Activated CD8-positive, alpha-beta memory T cell treated with anti-CD3 and anti-CD28 coated beads, Interleukin-2, amount 10 ng/mL, durations not matched to agents 7 days and 5 days (primary cell): ENCODE measurements at regions not wholly inside any gene's neighbourhood (a gene's known extent, or its start where the extent isn't known, plus 50 kb on each side); places are given as distances from the start of the nearest gene placed in this dataset.

Experiments
- ATAC-seq: fragments of 150-1000 bp; cut with Tn5 transposase; one replicate; pipeline ENCODE4 v1.10.0; 2021; ENCODE audit warnings: moderate library complexity
- CTCF ChIA-PET: fragments of 350-600 bp; sonication (Branson Sonifier 250); formaldehyde crosslinking; loops from one replicate; lab custom pipeline; 2021; ENCODE audit warnings: antibody characterized with exemption; lab: Charles Lee
- DNase-seq: peaks from one replicate; pipeline ENCODE4 v3.0.0-alpha.2; 2020
- H3K27ac Mint-ChIP-seq: one replicate; pipeline ENCODE4 v1.8.0; 2021; ENCODE audit warnings: mild to moderate bottlenecking, mixed read lengths
- H3K27me3 Mint-ChIP-seq: one replicate; pipeline ENCODE4 v1.8.0; 2021; ENCODE audit warnings: mixed read lengths
- H3K36me3 Mint-ChIP-seq: one replicate; pipeline ENCODE4 v1.8.0; 2021; ENCODE audit warnings: mild to moderate bottlenecking, mixed read lengths
- H3K4me1 Mint-ChIP-seq: one replicate; pipeline ENCODE4 v1.8.0; 2021; ENCODE audit warnings: mixed read lengths
- H3K4me3 Mint-ChIP-seq: one replicate; pipeline ENCODE4 v1.8.0; 2021; ENCODE audit warnings: mild to moderate bottlenecking, moderate library complexity, mixed read lengths
- H3K9me3 Mint-ChIP-seq: one replicate; pipeline ENCODE4 v1.8.0; 2022; ENCODE audit warnings: low read depth, mixed read lengths

- CTCF ChIA-PET: no interaction called here
- Mint-ChIP-seq H3K4me3 (no peak overlapping the region), H3K27ac (no peak overlapping the region), H3K36me3 (no peaks in the 10 kb centered on the region), H3K27me3 (no peaks in the 10 kb centered on the region), H3K4me1 (no peaks in the 10 kb centered on the region), H3K9me3 (no peaks in the 10 kb centered on the region)
- no peak for ATAC-seq
- DNase-seq: no peak
These were observed 1165.7 kb downstream of the NLGN4Y start for GRCh38 chrY:15689994-15690393.

GRCh38 chrY:15702131-15702530 lies 1177.8 kb downstream of the NLGN4Y start:
- ATAC-seq: no peak
- CTCF ChIA-PET: no interaction called here
- H3K36me3 Mint-ChIP-seq: no peaks in the 10 kb centered on the region
- DNase-seq: no peak
- H3K4me1 Mint-ChIP-seq: no peaks in the 10 kb centered on the region
- no peak overlapping the region for H3K27ac Mint-ChIP-seq
- H3K4me3 Mint-ChIP-seq: no peak overlapping the region
- no peaks in the 10 kb centered on the region for H3K27me3 Mint-ChIP-seq
- no peaks in the 10 kb centered on the region for H3K9me3 Mint-ChIP-seq

- CTCF ChIA-PET: no interaction called here
- H3K27ac Mint-ChIP-seq: no peak overlapping the region
These were observed 1180.6 kb downstream of the NLGN4Y start for GRCh38 chrY:15704906-15705305.

GRCh38 chrY:15749533-15750433 lies 1225.5 kb downstream of the NLGN4Y start:
- Mint-ChIP-seq H3K36me3 (no peaks in the 10 kb centered on the region), H3K27me3 (no peaks in the 10 kb centered on the region), H3K4me3 (no peak overlapping the region), H3K9me3 (no peaks in the 10 kb centered on the region), H3K4me1 (no peaks in the 10 kb centered on the region), H3K27ac (no peak overlapping the region)
- DNase-seq (no peak), ATAC-seq (no peak)
- CTCF ChIA-PET: no interaction called here

More at GRCh38 chrY:15704906-15705305, 1180.6 kb downstream of the NLGN4Y start:
- no peaks in the 10 kb centered on the region for H3K4me1 Mint-ChIP-seq
- ATAC-seq (no peak), DNase-seq (no peak)
- no peak overlapping the region for H3K4me3 Mint-ChIP-seq
- H3K36me3 Mint-ChIP-seq: no peaks in the 10 kb centered on the region
- no peaks in the 10 kb centered on the region for H3K9me3 Mint-ChIP-seq
- H3K27me3 Mint-ChIP-seq: no peaks in the 10 kb centered on the region

GRCh38 chrY:15751001-15751400 lies 1226.7 kb downstream of the NLGN4Y start:
- no peak for ATAC-seq
- Mint-ChIP-seq H3K9me3 (no peaks in the 10 kb centered on the region), H3K4me1 (no peaks in the 10 kb centered on the region), H3K27ac (no peak overlapping the region), H3K36me3 (no peaks in the 10 kb centered on the region), H3K27me3 (no peaks in the 10 kb centered on the region), H3K4me3 (no peak overlapping the region)
- CTCF ChIA-PET: no interaction called here
- no peak for DNase-seq

- H3K27ac Mint-ChIP-seq: no peak overlapping the region
- no peaks in the 10 kb centered on the region for H3K27me3 Mint-ChIP-seq
- no peaks in the 10 kb centered on the region for H3K9me3 Mint-ChIP-seq
- H3K4me3 Mint-ChIP-seq: no peak overlapping the region
- CTCF ChIA-PET: no interaction called here
- no peaks in the 10 kb centered on the region for H3K4me1 Mint-ChIP-seq
- H3K36me3 Mint-ChIP-seq: no peaks in the 10 kb centered on the region
- DNase-seq: no peak
- no peak for ATAC-seq
These were observed 1231.9 kb downstream of the NLGN4Y start for GRCh38 chrY:15756266-15756665.

- Mint-ChIP-seq H3K4me1 (no peaks in the 10 kb centered on the region), H3K27me3 (no peaks in the 10 kb centered on the region), H3K36me3 (no peaks in the 10 kb centered on the region), H3K27ac (no peak overlapping the region), H3K9me3 (no peaks in the 10 kb centered on the region), H3K4me3 (no peak overlapping the region)
- no peak for DNase-seq
- CTCF ChIA-PET: no interaction called here
- no peak for ATAC-seq
These were observed 1249.2 kb downstream of the NLGN4Y start for GRCh38 chrY:15773579-15773978.

- ATAC-seq: no peak
- CTCF ChIA-PET: no interaction called here
These were observed 1251.6 kb downstream of the NLGN4Y start for GRCh38 chrY:15775880-15776279.

GRCh38 chrY:15779891-15780290 lies 1255.6 kb downstream of the NLGN4Y start:
- no peak for DNase-seq
- no peaks in the 10 kb centered on the region for H3K36me3 Mint-ChIP-seq
- no peaks in the 10 kb centered on the region for H3K27me3 Mint-ChIP-seq
- H3K9me3 Mint-ChIP-seq: no peaks in the 10 kb centered on the region
- no peak for ATAC-seq
- no peaks in the 10 kb centered on the region for H3K4me1 Mint-ChIP-seq
- H3K4me3 Mint-ChIP-seq: no peak overlapping the region
- CTCF ChIA-PET: no interaction called here
- no peak overlapping the region for H3K27ac Mint-ChIP-seq

More at GRCh38 chrY:15775880-15776279, 1251.6 kb downstream of the NLGN4Y start:
- Mint-ChIP-seq H3K4me1 (no peaks in the 10 kb centered on the region), H3K9me3 (no peaks in the 10 kb centered on the region), H3K27me3 (no peaks in the 10 kb centered on the region), H3K36me3 (no peaks in the 10 kb centered on the region), H3K27ac (no peak overlapping the region), H3K4me3 (no peak overlapping the region)
- no peak for DNase-seq

GRCh38 chrY:15800021-15800420 lies 1275.7 kb downstream of the NLGN4Y start:
- CTCF ChIA-PET: no interaction called here
- Mint-ChIP-seq H3K9me3 (no peaks in the 10 kb centered on the region), H3K4me3 (no peak overlapping the region), H3K27me3 (no peaks in the 10 kb centered on the region), H3K4me1 (no peaks in the 10 kb centered on the region), H3K27ac (no peak overlapping the region), H3K36me3 (no peaks in the 10 kb centered on the region)
- no peak for DNase-seq
- ATAC-seq: no peak

- no peaks in the 10 kb centered on the region for H3K27me3 Mint-ChIP-seq
- H3K4me1 Mint-ChIP-seq: no peaks in the 10 kb centered on the region
- H3K27ac Mint-ChIP-seq: no peak overlapping the region
- no peaks in the 10 kb centered on the region for H3K36me3 Mint-ChIP-seq
- DNase-seq (no peak), ATAC-seq (no peak)
- no peak overlapping the region for H3K4me3 Mint-ChIP-seq
- CTCF ChIA-PET: no interaction called here
- H3K9me3 Mint-ChIP-seq: no peaks in the 10 kb centered on the region
These were observed 1281.7 kb downstream of the NLGN4Y start for GRCh38 chrY:15805985-15806384.

- Mint-ChIP-seq H3K9me3 (peaks cover 4% of the 10 kb centered on the region), H3K4me3 (no peak overlapping the region), H3K27ac (no peak overlapping the region), H3K27me3 (no peaks in the 10 kb centered on the region), H3K4me1 (no peaks in the 10 kb centered on the region), H3K36me3 (no peaks in the 10 kb centered on the region)
- CTCF ChIA-PET: no interaction called here
- ATAC-seq (no peak), DNase-seq (no peak)
These were observed 1289.9 kb downstream of the NLGN4Y start for GRCh38 chrY:15814241-15814640.
